GM18526 (cell line): ENCODE measurements at regions not wholly inside any gene's neighbourhood (a gene's known extent, or its start where the extent isn't known, plus 50 kb on each side); places are given as distances from the start of the nearest gene placed in this dataset.

Experiments used
- POLR2A ChIP-seq: IDR thresholded peaks from 3 replicates; pipeline ENCODE4 v1.6.1; 2011; ENCODE audit not compliant: insufficient read length; ENCODE audit errors: extremely low read depth

DNA sequence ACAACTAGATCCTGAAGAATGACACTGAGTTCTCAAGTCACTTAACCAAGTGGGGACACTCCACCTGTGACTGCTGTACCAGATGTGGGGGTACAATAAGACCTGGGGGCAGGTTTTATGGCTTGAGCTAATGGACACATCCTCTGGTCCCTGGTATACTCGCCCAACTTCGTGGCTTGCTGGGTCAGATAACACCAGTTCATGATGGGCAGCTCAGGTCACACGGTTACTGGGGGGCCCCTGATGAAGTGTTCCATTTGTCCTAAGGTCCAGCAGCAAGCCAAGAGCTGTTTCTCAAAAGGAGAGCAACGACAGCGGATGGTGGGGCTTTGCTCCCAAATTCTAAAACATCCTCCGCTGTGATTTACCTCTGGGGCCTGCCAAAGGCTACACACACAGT lies 1368.4 kb downstream of the BRD1 start:
- TF ChIP-seq POLR2A: no peak

DNA sequence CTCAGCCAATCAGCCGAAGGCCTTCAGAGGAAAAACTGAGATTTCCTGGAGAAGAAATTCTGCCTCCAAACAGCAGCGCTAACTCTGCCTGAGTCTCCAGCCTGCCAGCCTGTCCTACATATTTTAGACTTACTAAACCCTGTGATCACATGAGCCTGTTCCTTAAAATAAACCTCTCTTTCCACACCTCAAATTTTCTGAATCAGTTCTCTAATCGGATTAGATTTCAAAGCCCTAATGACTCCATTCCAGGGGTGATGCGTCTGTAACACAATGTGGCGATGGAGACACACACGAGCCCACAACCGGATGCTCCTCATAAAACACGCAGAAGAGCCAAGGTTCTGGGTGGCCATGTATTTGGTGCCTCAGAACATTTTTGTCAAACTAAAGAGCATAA lies 1371.2 kb downstream of the BRD1 start:
- TF ChIP-seq POLR2A: no peak

DNA sequence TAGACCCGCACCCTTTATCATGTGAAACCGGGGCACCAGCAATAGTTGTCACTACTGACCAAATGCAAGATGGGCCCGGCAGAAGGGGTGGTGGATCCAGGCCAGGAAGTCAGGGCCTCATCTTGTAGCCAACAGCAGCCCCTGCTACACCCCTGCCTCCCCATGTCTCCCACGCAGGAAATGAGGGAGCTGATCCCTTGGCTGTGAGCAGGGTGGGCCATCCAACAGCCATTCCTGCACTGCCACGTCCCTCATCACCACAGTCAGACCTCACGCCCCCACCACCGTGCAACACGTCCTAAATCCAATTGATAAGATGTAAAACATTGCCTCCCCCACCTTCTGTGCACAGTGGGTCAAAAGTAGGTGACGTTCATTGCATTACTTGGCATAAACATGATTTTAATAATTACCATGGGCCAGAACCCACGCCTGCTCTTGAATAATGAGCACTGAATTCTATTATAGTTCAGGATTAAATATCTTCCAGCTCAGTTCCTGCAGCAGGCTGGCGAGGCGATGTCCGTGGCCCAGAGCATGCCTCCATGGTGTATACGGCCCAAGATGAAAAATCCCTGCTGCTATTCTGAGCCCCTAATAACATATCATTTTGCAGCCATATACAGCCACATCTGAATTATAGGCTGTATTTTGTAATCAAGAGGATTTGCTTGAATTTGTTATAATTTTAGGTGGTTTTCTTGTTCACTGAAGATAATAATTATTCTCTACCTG lies 1373.8 kb downstream of the BRD1 start:
- TF ChIP-seq POLR2A: no peak

DNA sequence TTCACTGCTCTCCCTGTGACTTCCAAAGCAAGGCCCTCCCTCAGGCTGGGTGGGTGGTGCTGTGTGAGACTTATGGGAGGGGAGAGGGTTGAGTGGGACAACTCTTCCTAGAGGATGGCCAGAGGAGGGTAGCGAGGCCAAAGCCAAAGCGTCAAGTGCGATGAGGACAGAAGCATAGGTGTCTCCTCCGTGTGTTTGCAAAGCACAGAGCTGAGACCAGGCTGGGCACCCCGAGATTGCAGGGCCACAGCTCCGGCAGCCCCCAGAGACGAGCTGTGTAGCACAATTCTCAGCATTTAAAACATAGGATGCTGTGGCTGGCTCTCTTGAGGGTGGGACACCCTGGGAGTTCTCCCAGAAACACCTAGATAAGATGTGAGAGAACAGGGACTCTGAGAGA lies 1374.5 kb downstream of the BRD1 start:
- TF ChIP-seq POLR2A: no peak

DNA sequence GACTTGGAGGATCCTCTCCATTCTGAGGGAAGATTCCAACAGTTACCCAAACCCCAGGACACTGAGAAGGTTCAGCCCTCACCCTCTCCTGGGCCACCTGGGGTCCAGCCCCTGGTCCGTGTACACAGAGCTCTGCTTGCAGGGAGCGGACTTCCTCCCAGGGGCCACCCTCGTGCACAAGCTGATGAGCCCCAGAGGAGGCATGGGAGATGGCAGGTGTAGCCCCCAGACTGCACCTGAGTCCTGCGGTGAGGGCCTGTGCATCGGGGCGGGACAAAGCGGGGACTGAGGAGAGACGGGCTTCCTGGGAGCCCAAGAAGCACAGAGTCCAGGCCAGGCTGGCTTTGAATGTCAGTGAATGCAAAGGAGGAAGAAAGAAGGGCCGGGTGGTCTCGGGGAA lies 1374.9 kb downstream of the BRD1 start:
- no peak for TF ChIP-seq POLR2A

DNA sequence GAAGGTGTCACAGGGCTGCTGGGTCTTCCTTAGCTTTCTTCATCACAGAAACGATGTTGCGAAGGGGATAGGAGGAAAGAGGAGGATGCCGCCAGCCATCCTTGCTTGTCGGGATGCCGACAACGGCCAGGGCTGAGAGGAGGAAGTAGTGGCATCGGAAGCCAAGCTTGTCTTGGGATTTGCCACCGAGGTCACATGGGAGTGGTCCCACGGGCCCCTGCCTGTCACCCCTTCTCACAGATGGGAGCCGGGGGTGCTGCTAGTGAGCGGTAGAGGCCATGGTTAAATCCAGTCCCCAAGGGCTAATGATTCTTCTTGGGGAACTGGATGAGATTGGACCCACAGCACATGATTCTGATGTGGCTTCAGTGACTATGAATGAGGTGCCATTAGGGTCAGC lies 1375.8 kb downstream of the BRD1 start:
- TF ChIP-seq POLR2A: no peak

DNA sequence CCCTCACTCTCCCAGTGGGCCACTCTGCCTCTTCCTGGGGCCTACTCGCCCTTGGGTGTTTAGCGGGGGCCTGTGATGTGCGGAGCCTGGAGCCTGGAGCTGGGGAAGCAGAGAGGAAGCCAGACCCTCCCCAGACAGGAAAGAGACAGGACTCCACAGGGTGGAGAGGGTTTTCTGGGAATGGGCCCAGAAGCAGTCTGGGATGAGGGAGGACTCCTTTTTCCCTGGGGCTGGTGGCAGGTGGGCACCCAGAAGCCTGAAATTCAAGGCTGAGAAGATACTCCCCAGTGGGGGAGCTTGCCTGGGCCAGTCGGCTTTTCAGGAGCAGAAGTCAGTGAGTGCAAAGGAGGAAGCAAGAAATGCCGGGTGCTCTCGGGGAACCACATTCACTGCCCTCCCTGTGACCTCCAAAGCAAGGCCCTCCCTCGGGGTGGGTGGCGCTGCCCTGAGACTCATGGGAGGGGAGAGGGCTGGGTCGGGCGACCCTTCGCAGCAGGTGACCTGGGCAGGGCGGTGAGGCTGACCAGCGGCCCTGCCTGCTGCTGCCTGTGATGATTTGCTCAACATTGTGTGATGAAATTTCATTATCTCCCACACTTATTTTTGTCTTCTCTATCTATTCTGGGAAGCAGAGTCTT lies 1377.4 kb downstream of the BRD1 start:
- no peak for TF ChIP-seq POLR2A

DNA sequence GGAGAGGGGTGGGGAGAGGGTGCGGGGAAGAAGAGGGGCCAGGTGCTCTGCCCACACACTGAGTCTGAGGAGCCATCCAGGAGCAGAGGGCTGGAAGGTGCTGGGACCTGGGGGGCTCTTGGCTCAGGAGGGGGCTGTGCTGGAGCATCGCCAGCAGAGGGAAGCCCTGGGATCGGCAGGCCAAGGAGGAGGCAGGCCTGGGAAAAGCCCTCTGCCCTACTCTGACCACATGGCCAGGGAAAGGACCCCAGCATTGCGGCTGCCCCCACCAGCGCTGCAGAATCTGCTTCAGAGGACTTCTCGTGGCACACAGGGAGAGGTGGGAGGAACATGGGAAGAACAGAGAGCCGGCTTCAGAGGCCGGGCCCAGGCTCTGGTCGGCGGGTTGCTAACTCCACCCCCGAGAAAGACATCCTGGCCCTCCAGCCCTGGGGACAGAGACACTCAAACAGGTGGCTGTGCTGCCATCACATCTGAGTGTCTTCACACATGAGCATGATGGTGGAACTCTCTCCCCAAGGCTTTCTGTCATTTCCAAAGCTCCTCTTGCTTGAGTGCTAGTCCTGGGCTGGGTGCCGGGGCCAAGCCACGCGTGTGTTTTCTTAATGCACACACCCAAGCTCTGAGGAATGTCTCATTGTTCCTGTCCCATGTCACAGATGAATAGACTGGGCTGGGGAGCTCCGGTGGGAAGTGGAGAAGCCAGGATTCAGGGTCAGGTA lies 1378.0 kb downstream of the BRD1 start:
- no peak for TF ChIP-seq POLR2A

DNA sequence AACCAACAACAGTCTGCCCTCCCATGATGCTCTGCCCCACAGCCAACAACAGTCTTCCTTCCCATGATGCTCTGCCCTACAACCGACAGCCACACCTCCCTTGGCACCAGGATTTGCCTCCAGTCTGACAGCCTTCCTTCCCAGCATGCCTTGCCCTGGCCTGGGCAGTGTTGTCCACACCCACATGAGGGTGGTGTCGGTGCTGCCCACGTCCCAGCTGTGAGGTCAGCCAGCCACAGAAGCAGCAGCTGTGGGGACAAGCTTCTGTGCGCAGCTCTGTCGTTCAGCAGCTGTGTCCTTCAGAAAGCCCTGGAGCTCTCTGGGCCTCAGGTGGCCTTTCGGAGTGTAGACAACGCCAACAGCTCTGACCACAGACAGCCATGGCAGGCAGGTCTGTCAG lies 1378.9 kb downstream of the BRD1 start:
- no peak for TF ChIP-seq POLR2A

DNA sequence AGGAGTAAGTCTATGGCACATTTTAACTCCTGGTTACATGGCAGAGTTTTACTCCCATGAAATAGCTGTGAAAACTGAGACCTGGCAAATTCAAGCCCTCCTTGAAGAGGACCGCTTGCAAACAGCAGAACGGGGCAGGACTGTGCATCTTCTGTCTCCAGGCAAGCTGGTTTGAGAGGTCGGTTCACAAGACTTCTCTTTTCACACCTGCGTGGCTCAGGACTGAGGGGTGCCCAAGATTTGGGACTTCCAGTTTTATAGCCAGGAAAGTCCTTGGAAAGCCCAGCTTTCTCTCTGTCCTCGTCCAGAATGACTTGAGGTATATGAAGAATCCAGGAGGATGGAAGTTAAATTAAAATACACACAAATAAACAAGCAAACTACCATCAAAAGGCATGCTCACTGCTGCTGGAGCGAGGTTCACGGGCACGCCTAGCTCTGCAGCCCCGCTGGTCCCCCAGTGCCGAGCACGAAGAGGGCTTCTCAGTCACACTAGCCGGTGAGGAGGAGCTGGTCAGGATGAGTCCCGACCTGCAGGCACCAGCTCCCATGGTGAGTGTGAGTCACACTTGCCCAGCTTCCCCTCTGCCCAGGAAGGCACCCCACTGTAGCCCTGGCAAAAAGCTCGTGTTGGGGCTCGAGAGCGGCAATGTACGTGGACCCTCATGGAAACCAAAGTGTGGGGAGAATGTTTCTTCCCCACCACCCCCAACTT lies 1382.4 kb downstream of the BRD1 start:
- no peak for TF ChIP-seq POLR2A

DNA sequence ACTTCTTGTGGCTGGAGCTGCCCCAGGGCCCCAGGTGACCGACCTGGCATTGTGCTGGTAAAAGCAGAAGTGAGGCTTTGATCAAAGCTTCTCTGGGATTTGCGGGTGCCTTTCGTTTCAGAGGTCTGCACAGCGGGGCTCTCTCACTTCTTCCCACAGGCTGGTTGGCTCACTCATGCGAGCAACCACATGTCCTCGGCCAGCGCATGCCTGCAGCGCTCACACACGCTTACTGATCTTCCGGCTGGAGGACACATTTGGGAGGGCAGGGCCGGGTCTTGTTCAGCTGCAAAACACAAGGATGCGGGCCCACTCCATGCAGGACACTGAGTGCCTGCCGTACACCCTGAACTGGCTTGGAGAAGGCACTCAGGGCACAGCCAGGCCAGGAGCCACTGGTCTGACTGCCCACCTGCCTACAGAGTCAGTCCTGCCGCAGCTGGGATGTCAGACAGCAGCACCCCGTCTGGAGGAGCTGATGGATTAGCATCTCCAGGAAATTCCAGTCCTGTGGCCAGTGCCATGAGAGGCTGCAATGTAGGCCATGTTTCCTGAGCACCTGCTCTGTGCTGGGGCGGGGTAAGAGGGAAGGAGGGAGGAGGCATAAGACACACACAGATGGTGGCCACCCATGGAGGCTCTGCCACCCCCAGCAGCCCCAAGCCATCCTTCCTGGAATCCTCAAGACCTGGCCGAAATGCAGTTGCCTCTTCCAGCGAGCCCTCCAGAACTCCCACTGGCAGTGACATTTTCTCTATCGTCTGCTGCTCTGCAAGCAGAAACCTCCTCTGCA lies 1383.2 kb downstream of the BRD1 start:
- TF ChIP-seq POLR2A: no peak

DNA sequence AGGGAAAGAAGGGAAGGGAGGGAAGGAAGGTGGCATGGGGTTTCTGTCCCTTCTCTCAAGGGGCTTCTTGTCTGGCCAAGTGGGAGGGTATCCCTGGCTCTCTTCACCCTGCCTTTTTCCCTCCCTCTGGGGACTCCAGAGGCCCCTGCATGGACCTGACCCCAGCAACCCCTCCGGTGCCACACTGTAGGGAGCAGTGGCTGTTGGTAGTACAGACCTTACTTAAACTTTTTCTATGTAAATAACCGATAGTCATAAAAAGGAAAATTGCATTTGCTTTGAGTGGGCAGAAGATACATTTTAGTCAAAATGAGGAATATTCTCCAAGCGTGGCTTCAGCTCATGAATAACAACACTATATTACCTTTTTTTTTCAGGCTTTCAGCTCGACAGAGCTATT lies 1384.0 kb downstream of the BRD1 start:
- TF ChIP-seq POLR2A: no peak

DNA sequence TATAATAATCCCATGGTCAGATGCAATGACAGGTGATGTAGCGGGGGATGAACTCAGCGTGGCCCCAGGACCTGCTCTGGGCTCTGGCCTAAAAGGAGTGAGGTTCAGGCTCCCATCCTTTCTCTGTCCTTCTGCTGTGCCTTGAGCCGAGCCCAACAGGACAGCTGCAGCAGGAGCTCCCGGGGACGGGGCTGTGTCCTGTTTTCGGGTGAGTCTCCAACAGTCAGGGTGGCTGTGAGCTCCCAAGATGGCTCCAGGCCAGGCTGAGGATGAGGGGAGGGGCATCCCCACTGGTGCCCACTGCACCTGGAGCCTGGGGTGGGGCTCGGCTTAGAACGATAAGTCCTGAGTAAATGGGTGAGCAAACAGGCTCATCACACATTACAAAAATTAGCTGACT lies 1385.0 kb downstream of the BRD1 start:
- no peak for TF ChIP-seq POLR2A

DNA sequence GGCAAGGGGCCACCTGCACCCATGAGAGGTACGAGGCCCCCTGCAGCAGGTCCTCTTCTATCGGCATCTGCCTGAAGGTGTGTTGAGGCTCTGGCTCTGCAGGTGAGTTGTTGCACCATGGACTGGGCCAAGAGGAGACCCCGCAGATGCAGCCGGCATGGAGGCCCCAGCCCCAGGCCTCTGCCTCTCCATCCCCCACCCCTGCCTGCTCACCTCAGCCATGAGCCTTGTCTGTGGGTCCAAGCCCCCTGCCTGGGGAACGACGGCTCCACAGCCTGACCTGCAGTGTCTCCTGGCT lies 1386.2 kb downstream of the BRD1 start:
- no peak for TF ChIP-seq POLR2A
